ENCODE measurements at regions not wholly inside any gene's neighbourhood (a gene's known extent, or its start where the extent isn't known, plus 50 kb on each side); places are given as distances from the start of the nearest gene placed in this dataset.

DNA sequence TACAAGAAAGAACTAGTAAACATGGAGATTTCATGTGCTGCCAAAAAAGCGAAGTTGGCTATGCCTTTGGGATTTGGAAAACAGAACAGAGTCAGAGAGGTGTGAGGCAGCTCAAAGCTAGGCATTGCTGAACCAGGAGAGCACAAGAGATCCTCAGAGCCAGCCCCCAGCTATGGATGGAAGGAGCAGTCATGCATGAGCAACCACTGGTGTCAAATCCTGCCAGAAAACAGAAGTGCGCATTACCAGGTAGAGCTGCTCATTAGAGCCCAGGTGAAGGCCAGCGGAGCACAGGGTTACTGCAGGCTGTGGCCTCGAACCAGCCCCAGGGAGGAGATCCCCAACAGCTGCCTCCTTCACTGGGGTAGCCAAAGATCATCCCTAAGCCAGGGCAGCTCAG is 173.2 kb upstream of the KIAA1217 start:
- Histone ChIP-seq H3K9ac (ENCODE audit: low read length) (no peak overlapping the region), H3K4me1 (ENCODE audit: control insufficient read depth in 1 of 2, insufficient read depth in 2 of 2, low read length in 2 of 2) (no peaks in the 10 kb centered on the region), H3K4me2 (ENCODE audit: low read length) (no peak overlapping the region), H3K79me2 (ENCODE audit: insufficient read depth, low read length) (no peaks in the 10 kb centered on the region), H3K36me3 (ENCODE audit: control insufficient read depth in 1 of 2, insufficient read depth in 2 of 2, low read length in 2 of 2) (no peaks in the 10 kb centered on the region), H3K4me3 (replicated peaks in 1 of 2; ENCODE audit: low read depth in 1 of 2, low read length in 2 of 2) (no peak overlapping the region), H3K9me3 (ENCODE audit: control insufficient read depth in 1 of 2, insufficient read depth in 1 of 2, low read depth in 1 of 2, low read length in 2 of 2) (no peaks in the 10 kb centered on the region), H2AFZ (ENCODE audit: low read depth, low read length, poor library complexity, severe bottlenecking) (no peak overlapping the region), H3K27me3 (ENCODE audit: insufficient read depth, low read length) (no peaks in the 10 kb centered on the region), H3K27ac (ENCODE audit: low read depth, low read length) (no peak overlapping the region), H3K9me2 (ENCODE audit: insufficient read depth) (no peaks in the 10 kb centered on the region), H4K20me1 (ENCODE audit: insufficient read depth) (no peaks in the 10 kb centered on the region; the same call in 1 of the 2 replicates)
- TF ChIP-seq, protein P1, sequence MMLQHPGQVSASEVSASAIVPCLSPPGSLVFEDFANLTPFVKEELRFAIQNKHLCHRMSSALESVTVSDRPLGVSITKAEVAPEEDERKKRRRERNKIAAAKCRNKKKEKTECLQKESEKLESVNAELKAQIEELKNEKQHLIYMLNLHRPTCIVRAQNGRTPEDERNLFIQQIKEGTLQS (IDR thresholded peaks at IDR 0.05), result no peak
- TF ChIP-seq POLR2A (IDR thresholded peaks at IDR 0.05; ENCODE audit: borderline replicate concordance, extremely low read depth, insufficient read depth, insufficient read length) (no peak), CEBPB (IDR thresholded peaks at IDR 0.05; ENCODE audit: low read depth) (no peak), TCF7L2 (IDR thresholded peaks at IDR 0.05; ENCODE audit: borderline replicate concordance, extremely low read depth, insufficient read depth, insufficient read length) (no peak), CBX3 (IDR thresholded peaks at IDR 0.05; ENCODE audit: low read depth) (no peak), ZFX (IDR thresholded peaks at IDR 0.05) (no peak), YY1 (IDR thresholded peaks at IDR 0.05; ENCODE audit: extremely low read depth, insufficient replicate concordance, low read depth, low read length) (no peak), SRF (IDR thresholded peaks at IDR 0.05; ENCODE audit: low read depth) (no peak), RAD21 (IDR thresholded peaks at IDR 0.05; ENCODE audit: low read depth) (no peak), EZH2 (IDR thresholded peaks at IDR 0.05) (no peak), SP1 (IDR thresholded peaks at IDR 0.05; ENCODE audit: low read depth) (no peak), ELF1 (IDR thresholded peaks at IDR 0.05; ENCODE audit: borderline replicate concordance, low read depth) (no peak), ZNF274 (IDR thresholded peaks at IDR 0.05; ENCODE audit: low read depth, low read length) (no peak), POLR2AphosphoS5 (IDR thresholded peaks at IDR 0.05; ENCODE audit: low read depth, low read length) (no peak), SIN3A (IDR thresholded peaks at IDR 0.05; ENCODE audit: low read depth) (no peak)
- TF ChIP-seq, protein P2, sequence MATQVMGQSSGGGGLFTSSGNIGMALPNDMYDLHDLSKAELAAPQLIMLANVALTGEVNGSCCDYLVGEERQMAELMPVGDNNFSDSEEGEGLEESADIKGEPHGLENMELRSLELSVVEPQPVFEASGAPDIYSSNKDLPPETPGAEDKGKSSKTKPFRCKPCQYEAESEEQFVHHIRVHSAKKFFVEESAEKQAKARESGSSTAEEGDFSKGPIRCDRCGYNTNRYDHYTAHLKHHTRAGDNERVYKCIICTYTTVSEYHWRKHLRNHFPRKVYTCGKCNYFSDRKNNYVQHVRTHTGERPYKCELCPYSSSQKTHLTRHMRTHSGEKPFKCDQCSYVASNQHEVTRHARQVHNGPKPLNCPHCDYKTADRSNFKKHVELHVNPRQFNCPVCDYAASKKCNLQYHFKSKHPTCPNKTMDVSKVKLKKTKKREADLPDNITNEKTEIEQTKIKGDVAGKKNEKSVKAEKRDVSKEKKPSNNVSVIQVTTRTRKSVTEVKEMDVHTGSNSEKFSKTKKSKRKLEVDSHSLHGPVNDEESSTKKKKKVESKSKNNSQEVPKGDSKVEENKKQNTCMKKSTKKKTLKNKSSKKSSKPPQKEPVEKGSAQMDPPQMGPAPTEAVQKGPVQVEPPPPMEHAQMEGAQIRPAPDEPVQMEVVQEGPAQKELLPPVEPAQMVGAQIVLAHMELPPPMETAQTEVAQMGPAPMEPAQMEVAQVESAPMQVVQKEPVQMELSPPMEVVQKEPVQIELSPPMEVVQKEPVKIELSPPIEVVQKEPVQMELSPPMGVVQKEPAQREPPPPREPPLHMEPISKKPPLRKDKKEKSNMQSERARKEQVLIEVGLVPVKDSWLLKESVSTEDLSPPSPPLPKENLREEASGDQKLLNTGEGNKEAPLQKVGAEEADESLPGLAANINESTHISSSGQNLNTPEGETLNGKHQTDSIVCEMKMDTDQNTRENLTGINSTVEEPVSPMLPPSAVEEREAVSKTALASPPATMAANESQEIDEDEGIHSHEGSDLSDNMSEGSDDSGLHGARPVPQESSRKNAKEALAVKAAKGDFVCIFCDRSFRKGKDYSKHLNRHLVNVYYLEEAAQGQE (IDR thresholded peaks at IDR 0.05; ENCODE audit: low read depth), result no peak
- TF ChIP-seq, protein P3, sequence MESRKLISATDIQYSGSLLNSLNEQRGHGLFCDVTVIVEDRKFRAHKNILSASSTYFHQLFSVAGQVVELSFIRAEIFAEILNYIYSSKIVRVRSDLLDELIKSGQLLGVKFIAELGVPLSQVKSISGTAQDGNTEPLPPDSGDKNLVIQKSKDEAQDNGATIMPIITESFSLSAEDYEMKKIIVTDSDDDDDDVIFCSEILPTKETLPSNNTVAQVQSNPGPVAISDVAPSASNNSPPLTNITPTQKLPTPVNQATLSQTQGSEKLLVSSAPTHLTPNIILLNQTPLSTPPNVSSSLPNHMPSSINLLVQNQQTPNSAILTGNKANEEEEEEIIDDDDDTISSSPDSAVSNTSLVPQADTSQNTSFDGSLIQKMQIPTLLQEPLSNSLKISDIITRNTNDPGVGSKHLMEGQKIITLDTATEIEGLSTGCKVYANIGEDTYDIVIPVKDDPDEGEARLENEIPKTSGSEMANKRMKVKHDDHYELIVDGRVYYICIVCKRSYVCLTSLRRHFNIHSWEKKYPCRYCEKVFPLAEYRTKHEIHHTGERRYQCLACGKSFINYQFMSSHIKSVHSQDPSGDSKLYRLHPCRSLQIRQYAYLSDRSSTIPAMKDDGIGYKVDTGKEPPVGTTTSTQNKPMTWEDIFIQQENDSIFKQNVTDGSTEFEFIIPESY (IDR thresholded peaks at IDR 0.05; ENCODE audit: extremely low read depth, insufficient replicate concordance, low read length), result no peak
- ATAC-seq, result no peak
- BruUV-seq (replicated peaks), result no TSS peak
- RAD21 ChIA-PET (ENCODE audit: low non-redundant PET in 1 of 2, low total read pairs in 2 of 2, uncharacterized antibody in 2 of 2, unreplicated experiment in 2 of 2), result no interaction called here
- POLR2A ChIA-PET, result no interaction called here
- DNase-seq (ENCODE audit: low read depth, low spot score), result no peak
- CTCF ChIA-PET, result no interaction called here
- intact Hi-C loops (cut with micrococcal nuclease), result no loop called here
